H1 (cell line): ENCODE measurements at regions not wholly inside any gene's neighbourhood (a gene's known extent, or its start where the extent isn't known, plus 50 kb on each side); places are given as distances from the start of the nearest gene placed in this dataset.

Experiments used
- BRCA1 ChIP-seq: IDR thresholded peaks from 2 replicates; pipeline ENCODE4 v1.6.1; 2012; ENCODE audit warnings: low read depth, low read length, improper control_type of control experiment
- CBX5 ChIP-seq: fragments of 300-800, 300-1000 bp; sonication (generic); IDR thresholded peaks from 2 replicates; pipeline ENCODE4 v1.7.1; 2016; ENCODE audit warnings: antibody characterized with exemption, low read length, low read depth
- CEBPB ChIP-seq: IDR thresholded peaks from 2 replicates; pipeline ENCODE4 v1.6.1; 2012; ENCODE audit warnings: low read depth, low read length
- CTCF ChIP-seq, 3 experiments: IDR thresholded peaks; 1 replicate in 2 of 3; 2 replicates in 1 of 3; pipeline versions ENCODE4 v1.5.1 to v1.6.1; 2011; ENCODE audit warnings: low read length in 3 of 3, mild to moderate bottlenecking in 3 of 3, inconsistent platforms in 2 of 3, low read depth in 1 of 3, moderate library complexity in 1 of 3; ENCODE audit not compliant: insufficient read depth in 1 of 3; ENCODE audit errors: control extremely low read depth in 1 of 3
- MAFK ChIP-seq: IDR thresholded peaks from 2 replicates; pipeline ENCODE4 v1.6.1; 2012; ENCODE audit warnings: low read depth, mild to moderate bottlenecking, improper control_type of control experiment, low read length
- POLR2A ChIP-seq, 2 experiments: IDR thresholded peaks; 1 replicate in 1 of 2; 2 replicates in 1 of 2; pipeline ENCODE4 v1.6.1; 2011; ENCODE audit warnings: low read depth in 2 of 2, low read length in 2 of 2, mild to moderate bottlenecking in 2 of 2; ENCODE audit errors: control extremely low read depth in 1 of 2
- RAD21 ChIP-seq, 2 experiments: IDR thresholded peaks in 1 of 2; conservative IDR thresholded peaks in 1 of 2; 2 replicates each; pipeline ENCODE4 v1.6.1; 2011; ENCODE audit warnings: low read depth in 2 of 2, low read length in 2 of 2, improper control_type of control experiment in 1 of 2, inconsistent platforms in 1 of 2, mild to moderate bottlenecking in 1 of 2, moderate library complexity in 1 of 2

- no peak for TF ChIP-seq POLR2A (IDR thresholded peaks at IDR 0.05; ENCODE audit: control extremely low read depth in 1 of 2, low read depth in 2 of 2, low read length in 2 of 2)
- TF ChIP-seq CBX5: no peak
- no peak for TF ChIP-seq CEBPB
- no peak for TF ChIP-seq MAFK
- no peak for TF ChIP-seq BRCA1
- no peak for TF ChIP-seq CTCF (IDR thresholded peaks at IDR 0.05; ENCODE audit: control extremely low read depth in 1 of 3, insufficient read depth in 1 of 3, low read depth in 1 of 3, low read length in 3 of 3)
- no peak for TF ChIP-seq RAD21 (IDR thresholded peaks at IDR 0.05 in 1 of 2, conservative IDR thresholded peaks at IDR 0.05 in 1 of 2; ENCODE audit: low read depth in 2 of 2, low read length in 2 of 2)
Observed at GRCh38 chr16:5838725-5839124, 741.1 kb upstream of the EEF2KMT start.
